ENCODE measurements at regions not wholly inside any gene's neighbourhood (a gene's known extent, or its start where the extent isn't known, plus 50 kb on each side); places are given as distances from the start of the nearest gene placed in this dataset.
"Not testable (repeated sequence)": the region's sequence is repeated elsewhere in the genome, so short reads cannot be mapped to it uniquely, and the experiment has no call there.

GRCh38 chr3:162722337-162722736 lies 1225.7 kb downstream of the OTOL1 start:
- Histone ChIP-seq H3K4me1 (no peaks in the 10 kb centered on the region), H3K27me3 (ENCODE audit: low read depth) (no peaks in the 10 kb centered on the region), H3K4me3 (no peak overlapping the region), H3K27ac (replicated peaks) (no peak overlapping the region), H3K9me3 (replicated peaks) (no peaks in the 10 kb centered on the region), H3K36me3 (no peaks in the 10 kb centered on the region)
- TF ChIP-seq CTCF (IDR thresholded peaks at IDR 0.05; ENCODE audit: borderline replicate concordance), result no peak
- intact Hi-C loops (cut with micrococcal nuclease), result no loop called here
- no peak for DNase-seq

- H3K4me1 ChIP-seq; H3K9me3 ChIP-seq (replicated peaks); H3K27me3 ChIP-seq (ENCODE audit: low read depth); H3K36me3 ChIP-seq; intact Hi-C loops (cut with micrococcal nuclease); H3K27ac ChIP-seq (replicated peaks); H3K4me3 ChIP-seq; DNase-seq: not testable (repeated sequence)
Measured at GRCh38 chr3:162722796-162723195, 1226.2 kb downstream of the OTOL1 start.

- intact Hi-C loops (cut with micrococcal nuclease), result no loop called here
Measured at GRCh38 chr3:162729686-162730085, 1233.1 kb downstream of the OTOL1 start.

GRCh38 chr3:162731961-162732360 lies 1235.4 kb downstream of the OTOL1 start:
- H3K27ac ChIP-seq (replicated peaks); H3K4me3 ChIP-seq; H3K36me3 ChIP-seq; H3K9me3 ChIP-seq (replicated peaks); H3K4me1 ChIP-seq; intact Hi-C loops (cut with micrococcal nuclease); DNase-seq; H3K27me3 ChIP-seq (ENCODE audit: low read depth): not testable (repeated sequence)

More at GRCh38 chr3:162729686-162730085, 1233.1 kb downstream of the OTOL1 start:
- no peak for TF ChIP-seq CTCF (IDR thresholded peaks at IDR 0.05; ENCODE audit: borderline replicate concordance)
- Histone ChIP-seq H3K4me3 (no peak overlapping the region), H3K9me3 (replicated peaks) (no peaks in the 10 kb centered on the region), H3K27me3 (ENCODE audit: low read depth) (no peaks in the 10 kb centered on the region), H3K4me1 (no peaks in the 10 kb centered on the region), H3K36me3 (no peaks in the 10 kb centered on the region), H3K27ac (replicated peaks) (no peak overlapping the region)
- no peak for DNase-seq

- no peak for DNase-seq
- TF ChIP-seq CTCF (IDR thresholded peaks at IDR 0.05; ENCODE audit: borderline replicate concordance), result no peak
- no peak overlapping the region for H3K27ac ChIP-seq (replicated peaks)
- H3K36me3 ChIP-seq, result no peaks in the 10 kb centered on the region
- H3K27me3 ChIP-seq (ENCODE audit: low read depth), result no peaks in the 10 kb centered on the region
- no peaks in the 10 kb centered on the region for H3K4me1 ChIP-seq
- H3K4me3 ChIP-seq, result no peak overlapping the region
- H3K9me3 ChIP-seq (replicated peaks), result no peaks in the 10 kb centered on the region
- intact Hi-C loops (cut with micrococcal nuclease), result no loop called here
Measured at GRCh38 chr3:162738784-162739183, 1242.2 kb downstream of the OTOL1 start.

GRCh38 chr3:162740941-162741596 lies 1244.5 kb downstream of the OTOL1 start:
- DNase-seq, result no peak
- Histone ChIP-seq H3K27ac (replicated peaks) (no peak overlapping the region), H3K4me3 (no peak overlapping the region), H3K36me3 (no peaks in the 10 kb centered on the region), H3K9me3 (replicated peaks) (no peaks in the 10 kb centered on the region), H3K4me1 (no peaks in the 10 kb centered on the region), H3K27me3 (ENCODE audit: low read depth) (no peaks in the 10 kb centered on the region)
- intact Hi-C loops (cut with micrococcal nuclease), result no loop called here
- no peak for TF ChIP-seq CTCF (IDR thresholded peaks at IDR 0.05; ENCODE audit: borderline replicate concordance)
